ENCODE measurements at regions not wholly inside any gene's neighbourhood (a gene's known extent, or its start where the extent isn't known, plus 50 kb on each side); places are given as distances from the start of the nearest gene placed in this dataset.

DNA sequence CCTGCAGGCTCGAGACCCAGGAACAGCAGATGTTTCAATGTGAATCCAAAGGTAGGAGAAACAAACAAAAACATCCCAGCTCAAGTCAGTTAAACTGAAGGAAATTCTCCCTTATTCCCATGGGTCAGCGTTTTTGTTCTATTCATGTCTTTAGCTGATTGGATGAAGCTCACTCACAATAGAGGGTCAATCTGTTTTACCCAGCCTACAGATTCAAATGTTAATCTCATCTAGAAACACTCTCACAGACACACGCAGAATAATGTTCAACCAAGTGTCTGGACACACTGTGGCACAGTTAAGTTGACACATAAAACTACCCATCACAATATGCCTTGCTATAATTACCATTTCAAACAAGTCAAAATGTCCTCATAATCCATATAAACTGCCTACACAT, 180.6 kb upstream of the CDH8 start:
- TF ChIP-seq CTCF (conservative IDR thresholded peaks at IDR 0.05), result no peak
- TF ChIP-seq ZFX (IDR thresholded peaks at IDR 0.05), result no peak

Data from C4-2B (cell line).